LNCAP (cell line): ENCODE measurements at regions not wholly inside any gene's neighbourhood (a gene's known extent, or its start where the extent isn't known, plus 50 kb on each side); places are given as distances from the start of the nearest gene placed in this dataset.

Experiments used
- TF ChIP-seq, protein P1 (sequence below): fragments of 450-650 bp; IDR thresholded peaks from 2 replicates; pipeline ENCODE4 v1.5.1; 2017; ENCODE audit warnings: mild to moderate bottlenecking

DNA sequence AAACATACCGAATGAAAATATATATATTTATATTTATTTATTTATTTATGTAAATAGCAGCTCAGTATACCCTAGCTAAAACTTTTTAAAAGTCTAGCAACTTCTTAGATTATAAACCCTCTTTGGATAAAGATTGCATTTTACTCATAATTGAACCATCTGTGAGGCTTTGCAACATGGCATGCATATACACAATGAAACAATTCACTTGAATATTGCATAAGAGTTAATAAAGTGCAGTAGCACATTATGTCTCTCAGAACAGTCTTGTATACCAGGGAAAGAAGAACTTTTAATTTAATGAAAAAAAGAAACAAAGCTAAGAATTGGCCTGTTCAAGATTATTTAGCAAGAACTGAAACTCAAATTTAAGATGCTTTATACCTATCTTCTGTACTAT lies 1363.9 kb upstream of the ADGRL2 start:
- TF ChIP-seq, protein P1, sequence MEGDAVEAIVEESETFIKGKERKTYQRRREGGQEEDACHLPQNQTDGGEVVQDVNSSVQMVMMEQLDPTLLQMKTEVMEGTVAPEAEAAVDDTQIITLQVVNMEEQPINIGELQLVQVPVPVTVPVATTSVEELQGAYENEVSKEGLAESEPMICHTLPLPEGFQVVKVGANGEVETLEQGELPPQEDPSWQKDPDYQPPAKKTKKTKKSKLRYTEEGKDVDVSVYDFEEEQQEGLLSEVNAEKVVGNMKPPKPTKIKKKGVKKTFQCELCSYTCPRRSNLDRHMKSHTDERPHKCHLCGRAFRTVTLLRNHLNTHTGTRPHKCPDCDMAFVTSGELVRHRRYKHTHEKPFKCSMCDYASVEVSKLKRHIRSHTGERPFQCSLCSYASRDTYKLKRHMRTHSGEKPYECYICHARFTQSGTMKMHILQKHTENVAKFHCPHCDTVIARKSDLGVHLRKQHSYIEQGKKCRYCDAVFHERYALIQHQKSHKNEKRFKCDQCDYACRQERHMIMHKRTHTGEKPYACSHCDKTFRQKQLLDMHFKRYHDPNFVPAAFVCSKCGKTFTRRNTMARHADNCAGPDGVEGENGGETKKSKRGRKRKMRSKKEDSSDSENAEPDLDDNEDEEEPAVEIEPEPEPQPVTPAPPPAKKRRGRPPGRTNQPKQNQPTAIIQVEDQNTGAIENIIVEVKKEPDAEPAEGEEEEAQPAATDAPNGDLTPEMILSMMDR = no peak

DNA sequence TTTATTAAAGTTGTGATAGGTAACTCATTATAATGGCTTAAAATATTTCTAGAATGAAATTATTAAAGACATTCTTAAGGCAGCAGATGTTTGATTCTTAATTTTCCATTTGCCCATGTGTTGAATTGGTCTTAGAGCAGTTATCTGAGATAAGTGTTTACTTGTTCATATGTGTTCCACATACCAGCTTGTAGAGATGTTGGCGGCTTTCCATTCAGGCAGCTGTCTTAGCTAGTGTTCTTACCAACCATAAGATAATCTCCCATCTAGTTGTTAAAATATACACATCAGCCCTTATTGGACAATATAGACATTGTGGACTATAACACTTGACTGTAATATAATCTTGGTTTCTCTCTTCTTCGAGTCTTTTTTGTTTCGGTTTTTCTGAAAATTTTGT lies 1372.9 kb upstream of the ADGRL2 start:
- TF ChIP-seq, protein P1 = no peak

DNA sequence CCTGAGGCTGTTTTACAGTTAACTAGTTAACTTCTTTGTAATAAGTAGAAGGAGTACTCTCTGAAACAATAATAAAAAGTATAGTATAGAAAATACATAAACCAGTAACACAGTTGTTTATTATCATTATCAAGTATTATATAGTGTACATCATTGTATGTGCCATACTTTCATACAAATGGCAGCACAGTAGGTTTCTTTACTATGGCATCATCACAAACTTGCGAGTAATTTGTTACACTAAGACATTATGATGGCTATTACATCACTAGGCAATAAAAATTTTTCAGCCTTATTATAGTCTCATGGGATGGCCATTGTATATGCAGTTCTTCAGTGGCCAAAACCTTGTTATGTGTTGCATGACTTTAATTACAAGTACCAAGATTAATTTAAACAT lies 1376.5 kb upstream of the ADGRL2 start:
- TF ChIP-seq, protein P1 = no peak

DNA sequence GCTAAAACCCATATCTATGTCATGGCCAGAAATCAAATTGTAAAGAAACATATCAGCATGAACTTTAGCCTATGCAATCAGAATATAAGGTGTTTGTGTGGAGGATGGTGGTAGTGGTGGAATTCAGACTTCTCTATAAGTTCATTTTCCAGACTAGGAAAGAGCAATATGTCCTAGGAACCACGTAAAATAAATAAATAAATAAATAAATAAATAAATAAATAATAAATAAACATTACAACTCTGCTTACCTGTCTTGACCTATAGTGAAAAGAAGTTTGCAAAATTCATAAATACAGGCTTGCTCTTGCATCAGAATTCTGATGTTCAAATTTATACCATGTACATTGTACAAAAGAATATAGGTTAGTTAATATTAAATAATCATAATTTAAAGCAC lies 1382.6 kb upstream of the ADGRL2 start:
- TF ChIP-seq, protein P1 = no peak

DNA sequence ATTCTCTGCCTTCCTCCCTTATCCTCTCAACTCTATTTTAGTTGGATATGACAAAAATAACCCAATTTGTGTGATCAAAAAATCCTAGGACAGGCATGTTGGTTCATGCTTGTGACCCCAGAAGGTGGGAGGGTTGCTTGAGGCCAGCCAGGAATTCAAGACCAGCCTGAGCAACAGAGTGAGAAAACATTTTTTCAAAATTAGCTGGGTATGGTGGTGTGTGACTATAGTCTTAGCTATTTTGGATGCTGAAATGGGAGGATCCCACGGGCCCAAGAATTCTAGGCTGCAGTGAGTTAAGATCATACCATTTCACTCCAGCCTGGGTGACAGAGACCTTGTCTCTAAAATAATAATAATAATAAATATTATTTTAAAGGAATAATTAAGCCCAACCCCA lies 1383.1 kb upstream of the ADGRL2 start:
- TF ChIP-seq, protein P1 = no peak

DNA sequence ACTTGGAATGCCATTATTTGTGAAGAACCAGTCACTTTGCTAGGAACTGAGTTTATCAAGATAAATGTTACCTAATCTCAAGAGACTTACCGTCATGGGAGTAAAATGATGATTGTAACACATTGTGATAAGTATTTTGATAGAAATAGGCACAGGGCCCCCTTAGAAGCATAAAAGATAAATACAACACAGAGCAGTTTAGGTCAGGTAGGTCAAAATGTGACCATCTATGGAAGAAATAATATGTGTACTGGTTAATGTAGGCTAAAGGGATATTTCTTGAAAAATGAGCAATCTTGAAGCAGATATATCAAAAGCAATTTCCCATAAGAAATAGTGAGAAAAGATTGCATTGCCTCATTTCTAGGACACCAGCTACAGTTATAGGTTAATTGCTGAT lies 1386.8 kb upstream of the ADGRL2 start:
- TF ChIP-seq, protein P1 = no peak

DNA sequence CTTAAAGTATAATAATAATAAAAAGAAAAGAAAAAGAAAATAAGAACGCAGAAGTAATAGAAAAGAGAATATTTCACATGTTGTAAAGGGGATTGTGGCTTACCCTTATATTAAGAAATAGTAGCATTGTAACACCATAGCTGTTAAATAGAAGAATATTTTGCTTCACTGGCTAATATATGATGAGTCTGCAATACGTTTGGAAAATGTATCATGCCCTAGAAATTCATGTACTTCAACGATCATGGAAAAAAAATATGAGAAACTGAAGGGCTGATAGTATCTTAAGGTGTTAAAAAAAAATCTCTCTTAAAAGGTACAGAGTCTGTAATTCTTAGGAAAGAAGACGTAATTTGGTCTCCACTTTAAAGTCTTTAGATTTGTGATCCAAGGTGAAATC lies 1390.5 kb upstream of the ADGRL2 start:
- TF ChIP-seq, protein P1 = no peak

DNA sequence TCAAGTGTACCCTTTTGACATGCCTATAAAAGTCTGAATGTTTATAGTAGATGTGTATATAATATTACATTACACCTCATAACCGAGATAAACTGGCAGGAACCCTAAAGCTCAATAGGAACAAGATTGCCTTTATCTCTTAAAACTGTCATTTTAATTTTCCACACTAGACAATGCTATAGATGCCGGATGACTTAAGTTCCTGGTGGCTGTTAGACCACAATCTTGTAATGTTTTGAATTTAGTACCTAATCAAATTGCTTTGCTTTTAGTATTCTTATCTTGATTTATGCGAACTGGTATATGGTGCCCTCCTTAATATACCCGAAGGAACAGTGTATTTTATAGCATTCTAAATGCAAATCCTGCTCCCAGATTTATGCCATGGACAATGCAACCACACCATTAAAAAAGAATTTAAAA lies 1397.0 kb upstream of the ADGRL4 start:
- TF ChIP-seq, protein P1 = no peak
